NCI-H128 (cell line): ENCODE measurements at regions not wholly inside any gene's neighbourhood (a gene's known extent, or its start where the extent isn't known, plus 50 kb on each side); places are given as distances from the start of the nearest gene placed in this dataset.

Source experiments
- DNase-seq: peaks from one replicate; lab custom pipeline; 2025; ENCODE audit not compliant: unreplicated experiment; lab: John Stamatoyannopoulos, UW

GRCh38 chr6:15995493-15995892, 133.4 kb upstream of the MYLIP start:
- no peak for DNase-seq

GRCh38 chr6:15994814-15995459, 133.9 kb upstream of the MYLIP start:
- DNase-seq = no peak

- DNase-seq = no peak
Measured at GRCh38 chr6:15993716-15994228, 135.1 kb upstream of the MYLIP start.

- no peak for DNase-seq
Measured at GRCh38 chr6:15990179-15990578, 138.7 kb upstream of the MYLIP start.

- no peak for DNase-seq
Measured at GRCh38 chr6:15989397-15989796, 139.5 kb upstream of the MYLIP start.

GRCh38 chr6:15987569-15987968, 141.3 kb upstream of the MYLIP start:
- no peak for DNase-seq

- DNase-seq = no peak
Measured at GRCh38 chr6:15986027-15986629, 142.8 kb upstream of the MYLIP start.

GRCh38 chr6:15985379-15985959, 143.4 kb upstream of the MYLIP start:
- no peak for DNase-seq

- no peak for DNase-seq
Measured at GRCh38 chr6:15981956-15982355, 146.9 kb upstream of the MYLIP start.

- no peak for DNase-seq
Measured at GRCh38 chr6:15980801-15981200, 148.1 kb upstream of the MYLIP start.

GRCh38 chr6:15978426-15978825, 150.5 kb upstream of the MYLIP start:
- no peak for DNase-seq

- no peak for DNase-seq
Measured at GRCh38 chr6:15977050-15977449, 151.8 kb upstream of the MYLIP start.

- no peak for DNase-seq
Measured at GRCh38 chr6:15974817-15975216, 154.1 kb upstream of the MYLIP start.

GRCh38 chr6:15970517-15970916, 158.4 kb upstream of the MYLIP start:
- DNase-seq = no peak

GRCh38 chr6:15969236-15969778, 159.6 kb upstream of the MYLIP start:
- DNase-seq = no peak

- no peak for DNase-seq
Measured at GRCh38 chr6:15968519-15968918, 160.4 kb upstream of the MYLIP start.

- no peak for DNase-seq
Measured at GRCh38 chr6:15966000-15966520, 162.8 kb upstream of the MYLIP start.

- no peak for DNase-seq
Measured at GRCh38 chr6:15962449-15962764, 166.5 kb upstream of the MYLIP start.

- no peak for DNase-seq
Measured at GRCh38 chr6:15961635-15962448, 167.0 kb upstream of the MYLIP start.

- DNase-seq = no peak
Measured at GRCh38 chr6:15960740-15961634, 167.9 kb upstream of the MYLIP start.
